ENCODE measurements at regions not wholly inside any gene's neighbourhood (a gene's known extent, or its start where the extent isn't known, plus 50 kb on each side); places are given as distances from the start of the nearest gene placed in this dataset.
A peak's percentile ranks its signal among the peaks of the same experiment; 100 is the strongest.

DNA sequence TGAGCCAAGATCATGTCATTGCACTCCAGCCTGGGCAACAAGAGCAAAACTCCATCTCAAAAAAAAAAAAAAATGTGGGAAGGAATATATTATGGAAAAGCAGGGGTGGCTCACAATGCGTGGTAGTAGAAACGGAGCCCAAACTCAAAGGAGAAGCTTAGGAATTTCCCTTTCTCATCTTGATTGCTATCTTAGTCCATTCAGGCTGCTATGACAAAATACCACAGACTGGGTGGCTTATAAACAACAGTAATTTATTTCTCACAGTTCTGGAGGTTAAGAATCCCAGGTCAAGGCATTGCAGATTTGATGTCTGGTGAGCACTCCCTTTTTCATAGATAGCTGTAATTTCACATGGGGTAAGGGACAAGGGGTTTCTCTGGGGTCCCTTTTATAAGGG is 153.8 kb upstream of the KRR1 start:
- TF ChIP-seq FOXM1 (IDR thresholded peaks at IDR 0.05; ENCODE audit: low read depth), result no peak
- no peak for TF ChIP-seq GABPA (IDR thresholded peaks at IDR 0.05; ENCODE audit: low read depth)
- no peak for TF ChIP-seq EZH2phosphoT487 (IDR thresholded peaks at IDR 0.05; ENCODE audit: borderline replicate concordance, low read depth)
- TF ChIP-seq RCOR1 (IDR thresholded peaks at IDR 0.05; ENCODE audit: low read length), result no peak
- TF ChIP-seq JUND (IDR thresholded peaks at IDR 0.05), result 0 out of 2 replicates have a peak, but pooled peaks have one; percentile 6
- no peak for TF ChIP-seq NFIC (IDR thresholded peaks at IDR 0.05; ENCODE audit: borderline replicate concordance)
- no peak for TF ChIP-seq FOXJ3 (CRISPR knock-in tag; IDR thresholded peaks at IDR 0.05)
- TF ChIP-seq GATA2 (CRISPR knock-in tag; IDR thresholded peaks at IDR 0.05), result no peak
- TF ChIP-seq, protein P1, sequence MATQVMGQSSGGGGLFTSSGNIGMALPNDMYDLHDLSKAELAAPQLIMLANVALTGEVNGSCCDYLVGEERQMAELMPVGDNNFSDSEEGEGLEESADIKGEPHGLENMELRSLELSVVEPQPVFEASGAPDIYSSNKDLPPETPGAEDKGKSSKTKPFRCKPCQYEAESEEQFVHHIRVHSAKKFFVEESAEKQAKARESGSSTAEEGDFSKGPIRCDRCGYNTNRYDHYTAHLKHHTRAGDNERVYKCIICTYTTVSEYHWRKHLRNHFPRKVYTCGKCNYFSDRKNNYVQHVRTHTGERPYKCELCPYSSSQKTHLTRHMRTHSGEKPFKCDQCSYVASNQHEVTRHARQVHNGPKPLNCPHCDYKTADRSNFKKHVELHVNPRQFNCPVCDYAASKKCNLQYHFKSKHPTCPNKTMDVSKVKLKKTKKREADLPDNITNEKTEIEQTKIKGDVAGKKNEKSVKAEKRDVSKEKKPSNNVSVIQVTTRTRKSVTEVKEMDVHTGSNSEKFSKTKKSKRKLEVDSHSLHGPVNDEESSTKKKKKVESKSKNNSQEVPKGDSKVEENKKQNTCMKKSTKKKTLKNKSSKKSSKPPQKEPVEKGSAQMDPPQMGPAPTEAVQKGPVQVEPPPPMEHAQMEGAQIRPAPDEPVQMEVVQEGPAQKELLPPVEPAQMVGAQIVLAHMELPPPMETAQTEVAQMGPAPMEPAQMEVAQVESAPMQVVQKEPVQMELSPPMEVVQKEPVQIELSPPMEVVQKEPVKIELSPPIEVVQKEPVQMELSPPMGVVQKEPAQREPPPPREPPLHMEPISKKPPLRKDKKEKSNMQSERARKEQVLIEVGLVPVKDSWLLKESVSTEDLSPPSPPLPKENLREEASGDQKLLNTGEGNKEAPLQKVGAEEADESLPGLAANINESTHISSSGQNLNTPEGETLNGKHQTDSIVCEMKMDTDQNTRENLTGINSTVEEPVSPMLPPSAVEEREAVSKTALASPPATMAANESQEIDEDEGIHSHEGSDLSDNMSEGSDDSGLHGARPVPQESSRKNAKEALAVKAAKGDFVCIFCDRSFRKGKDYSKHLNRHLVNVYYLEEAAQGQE (IDR thresholded peaks at IDR 0.05; ENCODE audit: low read depth, low read length), result no peak
- TF ChIP-seq, protein P2, sequence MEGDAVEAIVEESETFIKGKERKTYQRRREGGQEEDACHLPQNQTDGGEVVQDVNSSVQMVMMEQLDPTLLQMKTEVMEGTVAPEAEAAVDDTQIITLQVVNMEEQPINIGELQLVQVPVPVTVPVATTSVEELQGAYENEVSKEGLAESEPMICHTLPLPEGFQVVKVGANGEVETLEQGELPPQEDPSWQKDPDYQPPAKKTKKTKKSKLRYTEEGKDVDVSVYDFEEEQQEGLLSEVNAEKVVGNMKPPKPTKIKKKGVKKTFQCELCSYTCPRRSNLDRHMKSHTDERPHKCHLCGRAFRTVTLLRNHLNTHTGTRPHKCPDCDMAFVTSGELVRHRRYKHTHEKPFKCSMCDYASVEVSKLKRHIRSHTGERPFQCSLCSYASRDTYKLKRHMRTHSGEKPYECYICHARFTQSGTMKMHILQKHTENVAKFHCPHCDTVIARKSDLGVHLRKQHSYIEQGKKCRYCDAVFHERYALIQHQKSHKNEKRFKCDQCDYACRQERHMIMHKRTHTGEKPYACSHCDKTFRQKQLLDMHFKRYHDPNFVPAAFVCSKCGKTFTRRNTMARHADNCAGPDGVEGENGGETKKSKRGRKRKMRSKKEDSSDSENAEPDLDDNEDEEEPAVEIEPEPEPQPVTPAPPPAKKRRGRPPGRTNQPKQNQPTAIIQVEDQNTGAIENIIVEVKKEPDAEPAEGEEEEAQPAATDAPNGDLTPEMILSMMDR (IDR thresholded peaks at IDR 0.05), result no peak
- no peak for TF ChIP-seq NRF1 (IDR thresholded peaks at IDR 0.05; ENCODE audit: low read depth, low read length)
